HEK293T (cell line): ENCODE measurements at regions not wholly inside any gene's neighbourhood (a gene's known extent, or its start where the extent isn't known, plus 50 kb on each side); places are given as distances from the start of the nearest gene placed in this dataset.

Experiments used
- CTCF ChIA-PET: fragments of 350-600 bp; formaldehyde crosslinking; extraction: SDS; loops from one replicate; lab custom pipeline; 2021; ENCODE audit warnings: antibody characterized with exemption, inconsistent platforms; lab: Yijun Ruan, JAX
- POLR2A ChIA-PET: fragments of 350-600 bp; formaldehyde crosslinking; extraction: SDS; loops from one replicate; lab custom pipeline; 2020; ENCODE audit warnings: antibody characterized with exemption, inconsistent platforms; lab: Yijun Ruan, JAX
- DNase-seq: peaks from one replicate; pipeline ENCODE4 v3.0.0; 2012; ENCODE audit warnings: mixed read lengths; ENCODE audit errors: extremely low spot score
- ARNT ChIP-seq: fragments of 450-650 bp; IDR thresholded peaks from 2 replicates; pipeline ENCODE4 v1.6.1; 2017; ENCODE audit warnings: mild to moderate bottlenecking
- BHLHE40 ChIP-seq: fragments of 450-650 bp; IDR thresholded peaks from 2 replicates; pipeline ENCODE4 v1.6.1; 2016; ENCODE audit warnings: mild to moderate bottlenecking, moderate library complexity, borderline replicate concordance
- CTBP1 ChIP-seq: fragments of 450-650 bp; IDR thresholded peaks from 2 replicates; pipeline ENCODE4 v1.6.1; 2016; ENCODE audit warnings: borderline replicate concordance
- ELF4 ChIP-seq: fragments of 450-650 bp; IDR thresholded peaks from 2 replicates; pipeline ENCODE4 v1.6.1; 2017; ENCODE audit warnings: antibody characterized with exemption
- FOXA1 ChIP-seq: fragments of 450-650 bp; IDR thresholded peaks from 2 replicates; pipeline ENCODE4 v1.6.1; 2016; ENCODE audit warnings: mild to moderate bottlenecking
- FOXK2 ChIP-seq: fragments of 450-650 bp; IDR thresholded peaks from 2 replicates; pipeline ENCODE4 v1.6.1; 2016; ENCODE audit warnings: mild to moderate bottlenecking
- FOXM1 ChIP-seq: fragments of 450-650 bp; IDR thresholded peaks from 2 replicates; pipeline ENCODE4 v1.6.1; 2017; ENCODE audit warnings: mild to moderate bottlenecking, borderline replicate concordance
- HDGF ChIP-seq: fragments of 450-650 bp; IDR thresholded peaks from 2 replicates; pipeline ENCODE4 v1.6.1; 2017; ENCODE audit warnings: antibody characterized with exemption, borderline replicate concordance
- L3MBTL2 ChIP-seq: fragments of 450-650 bp; conservative IDR thresholded peaks from 2 replicates; pipeline ENCODE4 v1.6.1; 2016; ENCODE audit warnings: mild to moderate bottlenecking
- LEF1 ChIP-seq: fragments of 450-650 bp; IDR thresholded peaks from 2 replicates; pipeline ENCODE4 v1.6.1; 2017; ENCODE audit warnings: mild to moderate bottlenecking, borderline replicate concordance
- NFRKB ChIP-seq: fragments of 450-650 bp; IDR thresholded peaks from 2 replicates; pipeline ENCODE4 v1.6.1; 2016; ENCODE audit warnings: mild to moderate bottlenecking, moderate library complexity
- PKNOX1 ChIP-seq: fragments of 450-650 bp; IDR thresholded peaks from 2 replicates; pipeline ENCODE4 v1.6.1; 2016
- SP1 ChIP-seq: fragments of 450-650 bp; IDR thresholded peaks from 2 replicates; pipeline ENCODE4 v1.6.1; 2017
- SUZ12 ChIP-seq: fragments of 450-650 bp; IDR thresholded peaks from 2 replicates; pipeline ENCODE4 v1.6.1; 2016; ENCODE audit warnings: mild to moderate bottlenecking
- TARDBP ChIP-seq: fragments of 450-650 bp; IDR thresholded peaks from 2 replicates; pipeline ENCODE4 v1.6.1; 2016
- ZNF384 ChIP-seq: fragments of 450-650 bp; IDR thresholded peaks from 2 replicates; pipeline ENCODE4 v1.6.1; 2016

- CTCF ChIA-PET = no interaction called here
- no peak for DNase-seq
- POLR2A ChIA-PET = no interaction called here
- TF ChIP-seq SUZ12 (no peak), FOXA1 (no peak), ELF4 (no peak), FOXM1 (no peak)
Measured at GRCh38 chr2:180128861-180129260, 121.8 kb upstream of the CWC22 start.

GRCh38 chr2:180125245-180125962, 118.3 kb upstream of the CWC22 start:
- CTCF ChIA-PET = interaction anchor here (0.5 to 1.0 kb wide), 5 partner anchors 9 to 1108 kb away, joined by 3 to 6 read pairs (median 3); no protein-coding TSS in a partner anchor
- TF ChIP-seq PKNOX1 (no peak), ZNF384 (peak; percentile 99)
- POLR2A ChIA-PET = interaction anchor here (0.8 kb wide), 2 partner anchors 855 to 933 kb away, joined by 3 read pairs; partner anchors contain the start of gene UBE2E3
- peak; percentile 71 for DNase-seq

GRCh38 chr2:180124273-180125139, 117.4 kb upstream of the CWC22 start:
- TF ChIP-seq BHLHE40 (no peak), HDGF (no peak), FOXK2 (no peak), PKNOX1 (no peak), FOXA1 (no peak), CTBP1 (no peak), ARNT (no peak), TARDBP (no peak), L3MBTL2 (no peak), SP1 (no peak), SUZ12 (no peak), ZNF384 (no peak), NFRKB (no peak), LEF1 (no peak), ELF4 (no peak)
- POLR2A ChIA-PET = no interaction called here
- peak; percentile 37 for DNase-seq
- CTCF ChIA-PET = interaction anchor here (0.7 to 0.8 kb wide), 2 partner anchors 18 to 1591 kb away, joined by 3 to 4 read pairs; no protein-coding TSS in a partner anchor

DNA sequence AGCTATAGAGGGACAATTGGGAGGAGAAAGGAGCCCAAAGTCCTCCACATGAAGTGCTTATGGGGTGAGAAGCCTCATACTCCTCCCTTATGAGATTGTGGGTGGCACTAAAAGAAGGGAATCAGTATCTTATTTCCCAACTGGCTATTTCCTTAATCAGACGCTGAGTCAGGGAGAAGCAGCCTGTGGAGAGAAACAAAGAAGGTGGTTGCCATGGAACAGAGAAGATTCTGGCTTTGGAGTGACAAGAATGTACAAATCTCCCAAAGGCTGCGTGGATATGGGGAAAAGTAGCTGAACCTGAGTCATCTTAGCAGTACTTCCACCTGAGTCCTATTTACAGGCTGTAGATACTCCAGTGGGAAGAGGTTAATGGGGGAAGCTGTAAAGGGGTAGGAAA, 115.8 kb upstream of the CWC22 start:
- TF ChIP-seq ZNF384 (no peak), SP1 (no peak), TARDBP (no peak), FOXM1 (no peak), ELF4 (no peak), BHLHE40 (no peak), HDGF (no peak), LEF1 (no peak), L3MBTL2 (no peak), CTBP1 (no peak), NFRKB (no peak), FOXA1 (no peak), FOXK2 (no peak), SUZ12 (no peak), ARNT (no peak), PKNOX1 (no peak)
- ChIA-PET CTCF (interaction anchor here (0.6 kb wide), 1 partner anchor 230 kb away, joined by 5 read pairs; no protein-coding TSS in a partner anchor), POLR2A (no interaction called here)
- DNase-seq = no peak

GRCh38 chr2:180115675-180116074, 108.6 kb upstream of the CWC22 start:
- DNase-seq = no peak
- ChIA-PET POLR2A (no interaction called here), CTCF (no interaction called here)
- TF ChIP-seq ZNF384 (no peak), TARDBP (no peak), HDGF (no peak), LEF1 (no peak), SUZ12 (no peak), FOXA1 (no peak), ARNT (no peak), ELF4 (no peak)

DNA sequence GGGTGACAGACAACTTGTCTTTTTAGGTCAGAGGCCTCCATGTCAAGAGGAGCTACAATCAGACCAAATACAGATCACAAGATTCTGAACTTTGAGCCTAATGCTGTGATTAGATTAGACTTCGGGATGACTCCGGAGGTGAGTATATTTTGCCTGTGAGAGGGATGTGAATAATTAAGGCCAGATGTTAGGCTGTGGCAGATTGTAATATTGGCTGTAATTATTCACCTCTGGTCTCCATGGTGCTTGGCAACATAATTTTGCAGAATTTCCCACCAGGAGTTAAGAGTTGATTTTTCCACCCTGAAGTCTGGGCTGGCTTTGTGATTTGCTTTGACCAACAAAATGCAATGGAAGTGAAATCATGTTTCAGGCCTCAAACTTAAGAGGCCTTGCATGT, 108.2 kb upstream of the CWC22 start:
- TF ChIP-seq TARDBP (no peak), ZNF384 (no peak), FOXM1 (no peak), NFRKB (no peak), CTBP1 (no peak), L3MBTL2 (no peak), ELF4 (no peak), HDGF (no peak), SUZ12 (no peak), FOXA1 (no peak), ARNT (no peak), LEF1 (no peak), SP1 (no peak), BHLHE40 (no peak), FOXK2 (no peak), PKNOX1 (no peak)
- ChIA-PET CTCF (no interaction called here), POLR2A (no interaction called here)
- DNase-seq = no peak
